ENCODE measurements at regions not wholly inside any gene's neighbourhood (a gene's known extent, or its start where the extent isn't known, plus 50 kb on each side); places are given as distances from the start of the nearest gene placed in this dataset.

GRCh38 chr9:108103046-108103693 is 613.6 kb upstream of the KLF4 start:
- DNase-seq: no peak
- Histone ChIP-seq H3K4me3 (no peak overlapping the region), H3K4me1 (no peaks in the 10 kb centered on the region), H3K27me3 (no peaks in the 10 kb centered on the region), H3K36me3 (no peaks in the 10 kb centered on the region), H3K9me3 (no peaks in the 10 kb centered on the region), H3K27ac (no peak overlapping the region)
- TF ChIP-seq CTCF (IDR thresholded peaks at IDR 0.05): no peak
- no peak for TF ChIP-seq POLR2A (IDR thresholded peaks at IDR 0.05)

- Histone ChIP-seq H3K36me3 (no peaks in the 10 kb centered on the region), H3K27me3 (no peaks in the 10 kb centered on the region), H3K9me3 (no peaks in the 10 kb centered on the region), H3K4me3 (no peak overlapping the region), H3K4me1 (no peaks in the 10 kb centered on the region), H3K27ac (no peak overlapping the region)
- no peak for TF ChIP-seq CTCF (IDR thresholded peaks at IDR 0.05)
- no peak for TF ChIP-seq POLR2A (IDR thresholded peaks at IDR 0.05)
- no peak for DNase-seq
These were observed 611.8 kb upstream of the KLF4 start for GRCh38 chr9:108101410-108101809.

- Histone ChIP-seq H3K4me3 (no peak overlapping the region), H3K36me3 (no peaks in the 10 kb centered on the region), H3K9me3 (no peaks in the 10 kb centered on the region), H3K27me3 (no peaks in the 10 kb centered on the region), H3K4me1 (no peaks in the 10 kb centered on the region), H3K27ac (no peak overlapping the region)
- no peak for TF ChIP-seq CTCF (IDR thresholded peaks at IDR 0.05)
- no peak for TF ChIP-seq POLR2A (IDR thresholded peaks at IDR 0.05)
- no peak for DNase-seq
These were observed 611.0 kb upstream of the KLF4 start for GRCh38 chr9:108100571-108100970.

GRCh38 chr9:108099854-108100253 is 610.3 kb upstream of the KLF4 start:
- DNase-seq: peak in 1 of 3 donors; percentile 47
- Histone ChIP-seq H3K27ac (peak overlapping the region in 1 of 4 donors; percentile 48), H3K9me3 (no peaks in the 10 kb centered on the region), H3K27me3 (no peaks in the 10 kb centered on the region), H3K36me3 (no peaks in the 10 kb centered on the region), H3K4me1 (no peaks in the 10 kb centered on the region), H3K4me3 (no peak overlapping the region)
- TF ChIP-seq CTCF (IDR thresholded peaks at IDR 0.05) (no peak), POLR2A (IDR thresholded peaks at IDR 0.05) (no peak)

- Histone ChIP-seq H3K4me3 (no peak overlapping the region), H3K4me1 (no peaks in the 10 kb centered on the region), H3K36me3 (no peaks in the 10 kb centered on the region), H3K27me3 (no peaks in the 10 kb centered on the region), H3K27ac (no peak overlapping the region), H3K9me3 (no peaks in the 10 kb centered on the region)
- TF ChIP-seq POLR2A (IDR thresholded peaks at IDR 0.05) (no peak), CTCF (IDR thresholded peaks at IDR 0.05) (no peak)
- DNase-seq: no peak
These were observed 605.9 kb upstream of the KLF4 start for GRCh38 chr9:108095496-108095895.

GRCh38 chr9:108094676-108094993 is 605.1 kb upstream of the KLF4 start:
- Histone ChIP-seq H3K36me3 (no peaks in the 10 kb centered on the region), H3K27ac (peak overlapping the region in 1 of 4 donors; percentile 55), H3K9me3 (no peaks in the 10 kb centered on the region), H3K4me1 (no peaks in the 10 kb centered on the region), H3K27me3 (no peaks in the 10 kb centered on the region), H3K4me3 (no peak overlapping the region)
- TF ChIP-seq POLR2A (IDR thresholded peaks at IDR 0.05) (no peak), CTCF (IDR thresholded peaks at IDR 0.05) (no peak)
- DNase-seq: no peak
